IMR-90 (cell line): ENCODE measurements at regions not wholly inside any gene's neighbourhood (a gene's known extent, or its start where the extent isn't known, plus 50 kb on each side); places are given as distances from the start of the nearest gene placed in this dataset.

ENCODE experiments used
- BHLHE40 ChIP-seq: fragments of 150-350 bp; IDR thresholded peaks from 2 replicates; pipeline ENCODE4 v1.6.1; 2016; ENCODE audit warnings: mild to moderate bottlenecking, low read depth, low read length
- MXI1 ChIP-seq: IDR thresholded peaks from 2 replicates; pipeline ENCODE4 v1.6.1; 2012; ENCODE audit warnings: low read depth, mild to moderate bottlenecking, low read length, moderate library complexity, borderline replicate concordance
- POLR2A ChIP-seq: IDR thresholded peaks from 2 replicates; pipeline ENCODE4 v1.6.1; 2012; ENCODE audit warnings: mild to moderate bottlenecking, low read depth, low read length
- SMC3 ChIP-seq: fragments of 150-350 bp; IDR thresholded peaks from 2 replicates; pipeline ENCODE4 v1.6.1; 2016; ENCODE audit warnings: low read depth, mild to moderate bottlenecking, antibody characterized with exemption, low read length, moderate library complexity
- TF ChIP-seq, protein P1 (sequence below): conservative IDR thresholded peaks from 2 replicates; pipeline ENCODE4 v1.5.1; 2012; ENCODE audit warnings: mild to moderate bottlenecking, low read depth, low read length, improper control_type of control experiment
- TF ChIP-seq, protein P2 (sequence below): fragments of 150-350 bp; IDR thresholded peaks from 2 replicates; pipeline ENCODE4 v1.6.1; 2016; ENCODE audit warnings: low read depth, mild to moderate bottlenecking, low read length, moderate library complexity, borderline replicate concordance

DNA sequence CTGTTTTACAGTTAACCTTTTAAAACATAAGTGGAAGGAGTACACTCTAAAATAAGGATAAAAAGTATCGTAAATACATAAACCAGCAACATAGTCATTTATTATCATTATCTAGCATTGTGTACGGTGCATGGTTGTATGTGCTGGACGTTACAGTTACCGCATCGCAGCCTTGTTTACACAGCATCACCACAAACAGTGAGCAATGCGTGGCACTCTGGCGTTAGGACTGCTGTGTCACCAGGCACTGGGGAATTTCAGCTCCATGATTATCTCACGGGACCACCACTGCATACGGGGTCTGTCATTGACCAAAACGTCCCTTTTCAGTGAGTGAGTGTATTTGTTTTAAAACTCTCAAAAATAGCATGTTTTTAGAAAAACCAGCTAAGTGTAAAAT is 103.0 kb upstream of the SNTG2 start:
- TF ChIP-seq POLR2A = no peak
- TF ChIP-seq, protein P1, sequence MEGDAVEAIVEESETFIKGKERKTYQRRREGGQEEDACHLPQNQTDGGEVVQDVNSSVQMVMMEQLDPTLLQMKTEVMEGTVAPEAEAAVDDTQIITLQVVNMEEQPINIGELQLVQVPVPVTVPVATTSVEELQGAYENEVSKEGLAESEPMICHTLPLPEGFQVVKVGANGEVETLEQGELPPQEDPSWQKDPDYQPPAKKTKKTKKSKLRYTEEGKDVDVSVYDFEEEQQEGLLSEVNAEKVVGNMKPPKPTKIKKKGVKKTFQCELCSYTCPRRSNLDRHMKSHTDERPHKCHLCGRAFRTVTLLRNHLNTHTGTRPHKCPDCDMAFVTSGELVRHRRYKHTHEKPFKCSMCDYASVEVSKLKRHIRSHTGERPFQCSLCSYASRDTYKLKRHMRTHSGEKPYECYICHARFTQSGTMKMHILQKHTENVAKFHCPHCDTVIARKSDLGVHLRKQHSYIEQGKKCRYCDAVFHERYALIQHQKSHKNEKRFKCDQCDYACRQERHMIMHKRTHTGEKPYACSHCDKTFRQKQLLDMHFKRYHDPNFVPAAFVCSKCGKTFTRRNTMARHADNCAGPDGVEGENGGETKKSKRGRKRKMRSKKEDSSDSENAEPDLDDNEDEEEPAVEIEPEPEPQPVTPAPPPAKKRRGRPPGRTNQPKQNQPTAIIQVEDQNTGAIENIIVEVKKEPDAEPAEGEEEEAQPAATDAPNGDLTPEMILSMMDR = no peak
- TF ChIP-seq, protein P2, sequence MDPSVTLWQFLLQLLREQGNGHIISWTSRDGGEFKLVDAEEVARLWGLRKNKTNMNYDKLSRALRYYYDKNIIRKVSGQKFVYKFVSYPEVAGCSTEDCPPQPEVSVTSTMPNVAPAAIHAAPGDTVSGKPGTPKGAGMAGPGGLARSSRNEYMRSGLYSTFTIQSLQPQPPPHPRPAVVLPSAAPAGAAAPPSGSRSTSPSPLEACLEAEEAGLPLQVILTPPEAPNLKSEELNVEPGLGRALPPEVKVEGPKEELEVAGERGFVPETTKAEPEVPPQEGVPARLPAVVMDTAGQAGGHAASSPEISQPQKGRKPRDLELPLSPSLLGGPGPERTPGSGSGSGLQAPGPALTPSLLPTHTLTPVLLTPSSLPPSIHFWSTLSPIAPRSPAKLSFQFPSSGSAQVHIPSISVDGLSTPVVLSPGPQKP = no peak
- no peak for TF ChIP-seq SMC3
- no peak for TF ChIP-seq MXI1
- TF ChIP-seq BHLHE40 = no peak
